ENCODE measurements at regions not wholly inside any gene's neighbourhood (a gene's known extent, or its start where the extent isn't known, plus 50 kb on each side); places are given as distances from the start of the nearest gene placed in this dataset.
"Not testable (repeated sequence)": the region's sequence is repeated elsewhere in the genome, so short reads cannot be mapped to it uniquely, and the experiment has no call there.

- DNase-seq (ENCODE audit: low spot score); H3K27ac ChIP-seq; CTCF ChIA-PET; POLR2A ChIA-PET (ENCODE audit: low non-redundant PET): not testable (repeated sequence)
Observed at GRCh38 chr9:42430674-42431615, 247.5 kb downstream of the SPATA31A6 start.

GRCh38 chr9:42431616-42432010, 248.2 kb downstream of the SPATA31A6 start:
- H3K27ac ChIP-seq; DNase-seq (ENCODE audit: low spot score); CTCF ChIA-PET; POLR2A ChIA-PET (ENCODE audit: low non-redundant PET): not testable (repeated sequence)

DNA sequence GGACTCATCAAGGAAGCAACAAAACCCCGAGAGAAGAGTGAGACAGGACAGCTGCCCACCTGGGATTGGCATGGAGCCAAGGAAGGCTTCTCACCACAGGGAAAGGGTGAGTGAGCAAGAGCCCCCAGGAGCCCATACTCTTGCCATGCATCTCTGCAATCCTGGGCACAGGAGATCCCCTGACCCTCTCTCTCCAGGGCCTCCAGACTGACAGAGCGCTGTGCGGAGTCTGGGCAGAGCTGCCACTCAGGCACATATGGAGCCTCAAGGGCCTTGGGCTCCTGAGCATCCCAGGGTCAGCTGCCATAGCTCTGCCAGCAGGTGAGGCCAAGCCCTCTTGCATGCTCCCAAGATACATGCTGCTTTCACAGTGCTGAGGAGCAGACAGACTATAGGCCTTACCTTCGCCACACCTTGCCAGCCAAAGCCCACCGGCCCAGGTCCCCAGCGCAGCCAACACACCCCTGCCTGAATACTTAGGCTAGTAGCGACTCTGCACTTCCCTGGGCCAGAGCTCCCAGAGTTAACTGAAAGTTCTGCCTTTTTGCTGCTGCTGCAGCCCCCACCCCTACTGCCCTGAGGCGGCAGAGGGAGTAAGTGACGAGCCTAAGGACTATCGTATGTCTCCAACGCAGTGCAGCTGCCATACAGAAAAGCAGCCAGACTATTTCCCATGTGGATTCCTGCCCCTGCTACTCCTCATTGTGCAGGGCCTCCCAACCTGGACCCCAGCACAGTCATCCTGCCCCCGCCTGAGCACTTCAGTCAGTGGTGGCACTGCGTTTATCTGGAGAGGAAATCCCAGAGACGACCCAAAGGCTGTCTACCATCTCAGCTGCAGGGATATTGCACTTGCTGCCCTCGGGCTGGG, 251.6 kb downstream of the SPATA31A6 start:
- POLR2A ChIA-PET (ENCODE audit: low non-redundant PET), result not testable (repeated sequence)

DNA sequence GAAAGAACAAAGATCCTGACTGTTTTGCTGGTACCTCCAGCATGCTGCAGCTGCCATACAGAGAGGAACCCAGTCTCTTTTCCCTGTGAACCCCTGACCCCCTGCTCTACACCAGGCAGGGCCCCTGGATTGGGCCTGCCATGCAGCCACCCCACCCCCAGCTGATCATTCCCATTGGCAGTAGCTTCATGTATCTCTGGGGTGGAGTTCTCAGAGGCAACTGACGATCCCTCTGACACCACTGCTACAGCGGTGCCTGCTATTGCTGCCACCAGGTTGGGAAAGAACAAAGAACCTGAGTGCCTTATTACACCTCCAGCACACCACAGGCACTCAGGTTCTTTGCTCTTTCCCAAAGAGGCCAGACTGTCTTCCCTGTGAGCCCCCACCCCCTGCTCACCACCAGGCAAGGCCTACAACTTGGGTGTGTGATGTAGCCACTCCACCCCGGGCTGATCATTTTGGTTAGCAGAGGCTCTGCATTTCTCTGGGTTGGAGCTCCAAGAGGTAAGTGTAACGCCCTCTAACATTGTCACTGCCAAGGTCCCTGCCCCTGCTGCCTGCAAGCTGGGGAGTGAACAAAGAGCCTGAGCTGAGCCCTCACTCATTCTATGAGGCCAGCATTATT, 252.4 kb downstream of the SPATA31A6 start:
- POLR2A ChIA-PET (ENCODE audit: low non-redundant PET); CTCF ChIA-PET; H3K27ac ChIP-seq; DNase-seq (ENCODE audit: low spot score): not testable (repeated sequence)

More for the DNA sequence above, 251.6 kb downstream of the SPATA31A6 start:
- H3K27ac ChIP-seq; DNase-seq (ENCODE audit: low spot score); CTCF ChIA-PET: not testable (repeated sequence)

DNA sequence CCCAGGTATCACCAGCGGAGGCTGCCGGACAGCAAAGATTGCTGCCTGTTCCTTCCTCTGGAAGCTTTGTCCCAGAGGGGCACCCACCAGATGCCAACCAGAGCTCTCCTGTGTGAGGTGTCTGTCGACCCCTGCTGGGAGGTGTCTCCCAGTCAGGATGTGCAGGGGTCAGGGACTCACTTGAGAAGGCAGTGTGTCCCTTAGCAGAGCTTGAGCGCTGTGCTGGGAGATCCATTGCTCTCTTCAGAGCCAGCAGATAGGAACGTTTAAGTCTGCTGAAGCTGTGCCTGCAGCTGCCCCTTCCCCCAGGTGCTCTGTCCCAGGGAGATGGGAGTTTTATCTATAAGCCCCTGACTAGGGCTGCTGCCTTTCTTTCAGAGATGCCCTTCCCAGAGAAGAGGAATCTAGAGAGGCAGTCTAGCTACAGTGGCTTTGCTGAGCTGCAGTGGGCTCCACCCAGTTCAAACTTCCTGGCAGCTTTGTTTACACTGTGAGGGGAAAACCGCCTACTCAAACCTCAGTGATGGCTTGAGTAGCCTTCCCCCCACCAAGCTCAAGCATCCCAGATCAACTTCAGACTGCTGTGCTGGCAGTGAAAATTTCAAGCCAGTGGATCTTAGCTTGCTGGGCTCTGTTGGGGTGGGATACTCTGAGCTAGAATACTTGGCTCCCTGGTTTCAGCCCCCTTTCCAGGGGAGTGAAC, 253.7 kb downstream of the SPATA31A6 start:
- not testable (repeated sequence) for DNase-seq (ENCODE audit: low spot score)

DNA sequence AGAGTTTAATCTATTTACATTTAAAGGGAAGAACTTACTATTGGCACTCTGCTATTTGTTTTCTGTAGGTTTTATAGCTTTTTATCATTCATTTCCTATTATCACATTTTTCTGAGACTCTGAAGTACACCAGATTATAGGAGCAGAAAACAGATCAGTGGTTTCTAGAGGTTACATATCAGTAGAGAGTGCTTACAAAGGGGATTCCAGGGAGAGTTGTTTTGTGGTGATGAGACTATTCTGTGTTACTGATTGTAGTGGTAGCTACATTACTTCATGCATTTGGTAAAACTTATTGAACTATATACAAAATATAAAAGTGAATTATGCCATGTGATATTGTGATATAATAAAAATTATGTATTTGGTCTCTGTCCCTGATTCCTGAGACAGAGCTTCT, 259.2 kb downstream of the SPATA31A6 start:
- POLR2A ChIA-PET (ENCODE audit: low non-redundant PET); CTCF ChIA-PET; DNase-seq (ENCODE audit: low spot score); H3K27ac ChIP-seq: not testable (repeated sequence)

More for the DNA sequence above, 253.7 kb downstream of the SPATA31A6 start:
- CTCF ChIA-PET; H3K27ac ChIP-seq; POLR2A ChIA-PET (ENCODE audit: low non-redundant PET): not testable (repeated sequence)

DNA sequence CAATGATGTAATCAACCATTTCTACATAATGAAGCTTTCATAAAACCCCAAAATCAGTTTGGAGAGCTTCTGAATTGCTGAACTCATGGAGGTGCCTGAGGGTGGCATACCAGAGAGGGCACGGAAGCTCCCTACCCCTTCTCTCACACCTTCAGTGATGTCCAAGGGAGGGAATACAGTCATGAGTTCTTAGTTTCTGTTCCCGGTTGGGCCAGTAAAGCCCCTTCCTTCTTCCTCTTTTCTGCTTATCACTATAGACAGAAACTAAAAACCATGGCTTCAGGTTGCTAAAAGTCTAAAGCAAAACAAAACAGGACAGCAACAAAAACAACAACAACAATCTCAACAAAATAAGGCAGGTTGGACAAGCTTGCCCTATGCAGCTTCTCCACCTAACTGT, 260.0 kb downstream of the SPATA31A6 start:
- CTCF ChIA-PET; DNase-seq (ENCODE audit: low spot score); H3K27ac ChIP-seq; POLR2A ChIA-PET (ENCODE audit: low non-redundant PET): not testable (repeated sequence)

DNA sequence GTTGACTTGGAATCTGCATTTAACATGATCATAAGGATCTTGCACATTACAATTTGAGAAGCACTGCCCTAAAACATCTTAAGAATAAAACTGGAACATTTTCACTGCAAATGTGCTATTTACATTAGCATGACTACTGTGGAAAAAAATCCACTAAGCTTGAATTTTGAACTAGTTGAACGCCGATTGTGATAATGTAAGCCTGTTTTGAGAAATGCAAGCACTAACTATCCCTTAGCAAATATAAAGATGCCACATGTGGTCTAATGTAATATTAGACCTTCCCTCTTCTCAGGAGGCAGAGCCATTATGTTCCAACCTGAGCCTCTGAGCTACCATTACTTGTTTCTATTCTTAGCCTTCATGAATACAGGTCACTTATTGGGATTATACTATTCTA, 278.0 kb downstream of the SPATA31A6 start:
- CTCF ChIA-PET; H3K27ac ChIP-seq; POLR2A ChIA-PET (ENCODE audit: low non-redundant PET); DNase-seq (ENCODE audit: low spot score): not testable (repeated sequence)

GRCh38 chr9:42461863-42462262, 278.4 kb downstream of the SPATA31A6 start:
- H3K27ac ChIP-seq; POLR2A ChIA-PET (ENCODE audit: low non-redundant PET); DNase-seq (ENCODE audit: low spot score); CTCF ChIA-PET: not testable (repeated sequence)

- H3K27ac ChIP-seq; POLR2A ChIA-PET (ENCODE audit: low non-redundant PET); CTCF ChIA-PET; DNase-seq (ENCODE audit: low spot score): not testable (repeated sequence)
Observed at GRCh38 chr9:42463981-42464380, 280.5 kb downstream of the SPATA31A6 start.

GRCh38 chr9:42470577-42470976, 287.1 kb downstream of the SPATA31A6 start:
- CTCF ChIA-PET; POLR2A ChIA-PET (ENCODE audit: low non-redundant PET); H3K27ac ChIP-seq: not testable (repeated sequence)
- DNase-seq (ENCODE audit: low spot score), result peak; percentile 0

DNA sequence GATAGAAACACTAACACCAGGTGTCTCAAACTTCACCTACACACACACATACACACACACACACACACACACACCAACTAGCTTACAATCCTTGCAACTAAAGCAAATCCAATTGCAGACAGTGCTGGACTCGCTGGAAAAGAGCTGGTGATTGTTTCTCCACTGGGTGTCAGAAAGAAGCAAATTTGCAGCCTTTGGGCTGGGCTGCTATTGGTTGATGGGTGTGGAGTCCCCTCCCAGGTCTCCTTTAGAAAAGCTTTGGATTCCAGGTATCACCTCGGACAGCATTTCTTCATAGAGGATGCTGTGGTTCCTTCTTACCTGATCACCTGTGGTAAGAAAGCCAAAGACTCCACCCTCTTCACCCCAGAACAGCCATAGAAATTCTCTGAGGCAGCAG, 307.5 kb downstream of the SPATA31A6 start:
- POLR2A ChIA-PET (ENCODE audit: low non-redundant PET); DNase-seq (ENCODE audit: low spot score); H3K27ac ChIP-seq; CTCF ChIA-PET: not testable (repeated sequence)

DNA sequence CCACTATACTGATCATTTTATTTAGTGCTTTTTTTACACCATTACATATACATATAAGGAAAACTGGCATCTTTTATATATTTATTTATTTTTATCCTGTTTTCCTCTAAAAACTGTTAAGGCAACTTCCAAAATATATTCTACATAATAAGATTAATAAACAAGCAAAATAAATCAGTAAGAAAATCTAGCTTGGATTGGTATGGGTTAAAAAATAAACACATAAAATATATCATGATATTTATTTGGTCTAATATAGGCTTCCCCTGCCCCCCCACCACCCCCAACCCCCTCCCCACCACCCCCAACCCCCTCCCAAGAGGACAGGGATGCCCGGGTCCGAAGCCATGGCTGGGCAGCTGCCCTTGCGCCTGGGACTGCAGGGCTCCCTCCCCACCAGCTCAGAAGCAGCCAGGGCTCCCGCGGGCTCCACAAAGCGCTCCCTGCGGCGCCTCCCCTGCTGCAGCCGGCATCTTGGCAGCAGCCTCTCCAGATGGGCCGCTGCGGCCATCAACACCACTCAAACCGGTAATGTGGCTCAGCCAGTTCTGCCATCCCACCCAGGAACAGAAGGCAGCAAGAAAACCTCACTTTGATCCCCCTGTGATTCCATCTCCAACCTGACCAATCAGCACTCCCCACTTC, 319.3 kb downstream of the SPATA31A6 start:
- CTCF ChIA-PET; POLR2A ChIA-PET (ENCODE audit: low non-redundant PET); H3K27ac ChIP-seq; DNase-seq (ENCODE audit: low spot score): not testable (repeated sequence)

- CTCF ChIA-PET; DNase-seq (ENCODE audit: low spot score); H3K27ac ChIP-seq; POLR2A ChIA-PET (ENCODE audit: low non-redundant PET): not testable (repeated sequence)
Observed at GRCh38 chr9:42508111-42508510, 324.7 kb downstream of the SPATA31A6 start.

- CTCF ChIA-PET; POLR2A ChIA-PET (ENCODE audit: low non-redundant PET); DNase-seq (ENCODE audit: low spot score); H3K27ac ChIP-seq: not testable (repeated sequence)
Observed at GRCh38 chr9:42513535-42513934, 330.1 kb downstream of the SPATA31A6 start.

DNA sequence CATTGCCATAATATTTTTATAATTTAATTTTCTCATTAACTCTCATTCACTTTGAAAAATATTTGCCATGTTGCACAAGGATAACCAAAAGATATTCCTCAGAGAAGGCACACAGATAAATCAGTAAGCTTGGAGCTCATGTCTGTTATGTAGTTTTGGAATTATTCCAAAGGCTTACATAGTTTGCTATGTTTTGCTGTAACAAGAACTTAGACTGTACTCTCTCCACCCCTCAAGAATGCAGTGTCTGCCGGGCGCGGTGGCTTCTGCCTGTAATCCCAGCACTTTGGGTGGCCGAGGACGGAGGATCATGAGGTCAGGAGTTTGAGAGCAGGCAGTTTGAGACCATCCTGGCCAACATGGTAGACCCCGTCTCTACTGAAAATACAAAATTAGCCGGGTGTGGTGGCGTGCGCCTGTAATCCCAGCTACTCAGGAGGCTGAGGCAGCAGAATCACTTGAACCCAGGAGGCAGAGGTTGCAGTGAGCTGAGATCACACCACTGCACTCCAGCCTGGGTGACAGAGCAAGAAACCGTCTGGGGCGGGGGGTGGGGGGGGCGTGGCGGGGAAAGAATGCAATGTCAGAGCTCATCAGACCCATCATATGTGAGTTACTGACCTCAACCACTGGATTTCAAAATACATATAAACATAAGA, 351.0 kb downstream of the SPATA31A6 start:
- DNase-seq (ENCODE audit: low spot score); CTCF ChIA-PET: not testable (repeated sequence)

More for the DNA sequence above, 351.0 kb downstream of the SPATA31A6 start:
- POLR2A ChIA-PET (ENCODE audit: low non-redundant PET); H3K27ac ChIP-seq: not testable (repeated sequence)
